ENCODE measurements at regions not wholly inside any gene's neighbourhood (a gene's known extent, or its start where the extent isn't known, plus 50 kb on each side); places are given as distances from the start of the nearest gene placed in this dataset.

GRCh38 chr3:23650371-23651140 is 155.2 kb upstream of the UBE2E1 start:
- Histone ChIP-seq H2AFZ (ENCODE audit: low read length) (peak overlapping the region; percentile 11), H3K4me2 (ENCODE audit: insufficient read depth, low read length) (peak overlapping the region; percentile 63), H3K4me3 (ENCODE audit: insufficient read depth, low read length) (no peak overlapping the region), H4K20me1 (ENCODE audit: insufficient read depth, low read length) (no peaks in the 10 kb centered on the region), H3K36me3 (ENCODE audit: insufficient read depth, low read length) (no peaks in the 10 kb centered on the region), H3K79me2 (ENCODE audit: insufficient read depth, low read length) (no peaks in the 10 kb centered on the region), H3K4me1 (ENCODE audit: insufficient read depth, low read length) (peaks cover 24% of the 10 kb centered on the region), H3K27me3 (ENCODE audit: insufficient read depth, low read length) (no peaks in the 10 kb centered on the region), H3K9me3 (ENCODE audit: low read depth, low read length) (no peaks in the 10 kb centered on the region), H3K27ac (ENCODE audit: low read depth, low read length) (peak overlapping the region; percentile 82)
- peak; percentile 76 for DNase-seq (ENCODE audit: insufficient read length, low spot score, missing footprints)
- no peak for TF ChIP-seq CTCF (IDR thresholded peaks at IDR 0.05; ENCODE audit: extremely low read depth, low read depth, low read length)

- Histone ChIP-seq H3K79me2 (ENCODE audit: insufficient read depth, low read length) (no peaks in the 10 kb centered on the region), H4K20me1 (ENCODE audit: insufficient read depth, low read length) (no peaks in the 10 kb centered on the region), H2AFZ (ENCODE audit: low read length) (peak overlapping the region; percentile 42), H3K4me2 (ENCODE audit: insufficient read depth, low read length) (no peak overlapping the region), H3K9me3 (ENCODE audit: low read depth, low read length) (no peaks in the 10 kb centered on the region), H3K36me3 (ENCODE audit: insufficient read depth, low read length) (no peaks in the 10 kb centered on the region), H3K27ac (ENCODE audit: low read depth, low read length) (no peak overlapping the region), H3K4me1 (ENCODE audit: insufficient read depth, low read length) (peaks cover 23% of the 10 kb centered on the region), H3K4me3 (ENCODE audit: insufficient read depth, low read length) (no peak overlapping the region), H3K27me3 (ENCODE audit: insufficient read depth, low read length) (no peaks in the 10 kb centered on the region)
- no peak for TF ChIP-seq CTCF (IDR thresholded peaks at IDR 0.05; ENCODE audit: extremely low read depth, low read depth, low read length)
- DNase-seq (ENCODE audit: insufficient read length, low spot score, missing footprints): no peak
Measured at GRCh38 chr3:23653647-23654525, 151.9 kb upstream of the UBE2E1 start.

- DNase-seq (ENCODE audit: insufficient read length, low spot score, missing footprints): no peak
- Histone ChIP-seq H3K36me3 (ENCODE audit: insufficient read depth, low read length) (no peaks in the 10 kb centered on the region), H3K4me2 (ENCODE audit: insufficient read depth, low read length) (no peak overlapping the region), H3K4me3 (ENCODE audit: insufficient read depth, low read length) (no peak overlapping the region), H3K27ac (ENCODE audit: low read depth, low read length) (no peak overlapping the region), H3K4me1 (ENCODE audit: insufficient read depth, low read length) (peaks cover 16% of the 10 kb centered on the region), H2AFZ (ENCODE audit: low read length) (no peak overlapping the region), H3K79me2 (ENCODE audit: insufficient read depth, low read length) (no peaks in the 10 kb centered on the region), H4K20me1 (ENCODE audit: insufficient read depth, low read length) (no peaks in the 10 kb centered on the region), H3K27me3 (ENCODE audit: insufficient read depth, low read length) (no peaks in the 10 kb centered on the region), H3K9me3 (ENCODE audit: low read depth, low read length) (no peaks in the 10 kb centered on the region)
- TF ChIP-seq CTCF (IDR thresholded peaks at IDR 0.05; ENCODE audit: extremely low read depth, low read depth, low read length): no peak
Measured at GRCh38 chr3:23654571-23654970, 151.2 kb upstream of the UBE2E1 start.

- Histone ChIP-seq H3K36me3 (ENCODE audit: insufficient read depth, low read length) (no peaks in the 10 kb centered on the region), H3K4me3 (ENCODE audit: insufficient read depth, low read length) (no peak overlapping the region), H2AFZ (ENCODE audit: low read length) (no peak overlapping the region), H4K20me1 (ENCODE audit: insufficient read depth, low read length) (no peaks in the 10 kb centered on the region), H3K4me2 (ENCODE audit: insufficient read depth, low read length) (no peak overlapping the region), H3K4me1 (ENCODE audit: insufficient read depth, low read length) (peaks cover 5% of the 10 kb centered on the region), H3K27me3 (ENCODE audit: insufficient read depth, low read length) (no peaks in the 10 kb centered on the region), H3K27ac (ENCODE audit: low read depth, low read length) (no peak overlapping the region), H3K9me3 (ENCODE audit: low read depth, low read length) (no peaks in the 10 kb centered on the region), H3K79me2 (ENCODE audit: insufficient read depth, low read length) (no peaks in the 10 kb centered on the region)
- no peak for TF ChIP-seq CTCF (IDR thresholded peaks at IDR 0.05; ENCODE audit: extremely low read depth, low read depth, low read length)
- no peak for DNase-seq (ENCODE audit: insufficient read length, low spot score, missing footprints)
Measured at GRCh38 chr3:23655749-23656148, 150.0 kb upstream of the UBE2E1 start.

Measured in osteoblast (primary cell).